Activated CD8-positive, alpha-beta T cell treated with anti-CD3 and anti-CD28 coated beads for 36 hours (primary cell): ENCODE measurements at regions not wholly inside any gene's neighbourhood (a gene's known extent, or its start where the extent isn't known, plus 50 kb on each side); places are given as distances from the start of the nearest gene placed in this dataset.

ENCODE experiments used
- ATAC-seq: fragments of 200-7000 bp; cut with Tn5 transposase; one replicate; pipeline ENCODE4 v1.10.0; 2021; ENCODE audit warnings: mild to moderate bottlenecking, moderate library complexity
- CTCF ChIA-PET: fragments of 350-600 bp; sonication (Branson Sonifier 250); formaldehyde crosslinking; loops from one replicate; lab custom pipeline; 2021; ENCODE audit warnings: antibody characterized with exemption; lab: Charles Lee
- POLR2A ChIA-PET: fragments of 350-600 bp; sonication (Branson Sonifier 250); formaldehyde crosslinking; loops from one replicate; lab custom pipeline; 2021; ENCODE audit warnings: antibody characterized with exemption; lab: Charles Lee
- DNase-seq: peaks from one replicate; pipeline ENCODE4 v3.0.0-alpha.2; 2020
- H3K27ac Mint-ChIP-seq: one replicate; pipeline ENCODE4 v1.8.0; 2021; ENCODE audit warnings: mild to moderate bottlenecking, mixed read lengths
- H3K27me3 Mint-ChIP-seq: one replicate; pipeline ENCODE4 v1.8.0; 2021; ENCODE audit warnings: mixed read lengths
- H3K36me3 Mint-ChIP-seq: one replicate; pipeline ENCODE4 v1.8.0; 2021; ENCODE audit warnings: low read depth, mixed read lengths
- H3K4me1 Mint-ChIP-seq: one replicate; pipeline ENCODE4 v1.8.0; 2021; ENCODE audit warnings: low read depth, mixed read lengths
- H3K4me3 Mint-ChIP-seq: one replicate; pipeline ENCODE4 v1.8.0; 2021; ENCODE audit warnings: mild to moderate bottlenecking, moderate library complexity, mixed read lengths
- H3K9me3 Mint-ChIP-seq: one replicate; pipeline ENCODE4 v1.8.0; 2021; ENCODE audit warnings: mixed read lengths
- CTCF ChIP-seq: fragments of 200-600 bp; IDR thresholded peaks from one replicate; pipeline ENCODE4 v1.8.0; 2022; ENCODE audit warnings: antibody characterized with exemption, mild to moderate bottlenecking
- intact Hi-C: fragments of 100-400 bp; cut with micrococcal nuclease; formaldehyde crosslinking; loops from one replicate; pipeline ENCODE4 v1.10.0; 2022

DNA sequence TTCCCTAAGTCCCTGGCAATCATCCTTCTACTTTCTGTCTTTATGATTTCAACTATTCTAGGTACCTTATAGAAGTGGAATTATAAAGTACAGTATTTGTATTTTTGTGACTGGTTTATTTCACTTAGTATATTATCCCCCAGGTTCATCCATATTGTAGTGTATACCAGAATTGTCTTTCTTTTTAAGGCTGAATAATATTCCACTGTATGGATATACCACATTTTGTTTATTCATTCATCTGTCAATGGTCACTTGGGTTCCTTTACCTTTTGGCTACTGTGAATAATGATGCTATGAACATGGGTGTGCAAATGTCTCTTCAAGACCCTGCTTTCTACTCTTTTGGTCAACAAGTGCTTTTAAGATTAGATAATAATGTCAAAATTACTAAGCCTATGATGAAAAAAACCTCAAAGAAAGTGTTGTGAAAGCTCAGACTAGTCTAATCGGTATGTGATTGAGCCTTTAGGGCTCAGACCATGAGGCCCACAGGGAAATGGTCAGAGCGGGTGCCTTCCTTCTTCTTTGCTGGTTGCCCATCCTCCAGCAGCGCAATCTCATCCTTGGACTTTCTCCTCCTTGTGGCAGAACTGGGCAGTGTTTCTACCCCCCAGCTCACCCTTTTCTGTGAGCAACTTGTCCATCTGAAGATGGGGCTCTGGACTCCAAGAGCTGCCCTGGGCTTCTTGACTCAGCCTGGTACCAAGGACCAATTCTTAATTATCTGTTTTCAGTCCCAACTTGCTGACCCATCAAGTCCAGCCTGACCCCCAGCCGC, 105.4 kb downstream of the TTC8 start:
- CTCF ChIA-PET = interaction anchor here (1.0 to 1.2 kb wide), 3 partner anchors 13 to 262 kb away, joined by 3 to 5 read pairs (median 4); no protein-coding TSS in a partner anchor
- POLR2A ChIA-PET = no interaction called here
- H3K27me3 Mint-ChIP-seq = peaks cover 20% of the 10 kb centered on the region

GRCh38 chr14:88931321-88932110, 107.1 kb downstream of the TTC8 start:
- no peak for ATAC-seq

More for the DNA sequence above, 105.4 kb downstream of the TTC8 start:
- Mint-ChIP-seq H3K36me3 (no peaks in the 10 kb centered on the region), H3K9me3 (peaks cover 5% of the 10 kb centered on the region), H3K27ac (no peak overlapping the region), H3K4me3 (no peak overlapping the region), H3K4me1 (no peaks in the 10 kb centered on the region)
- intact Hi-C loops = no loop called here
- TF ChIP-seq CTCF = no peak
- ATAC-seq = no peak
- peak; percentile 5 for DNase-seq

DNA sequence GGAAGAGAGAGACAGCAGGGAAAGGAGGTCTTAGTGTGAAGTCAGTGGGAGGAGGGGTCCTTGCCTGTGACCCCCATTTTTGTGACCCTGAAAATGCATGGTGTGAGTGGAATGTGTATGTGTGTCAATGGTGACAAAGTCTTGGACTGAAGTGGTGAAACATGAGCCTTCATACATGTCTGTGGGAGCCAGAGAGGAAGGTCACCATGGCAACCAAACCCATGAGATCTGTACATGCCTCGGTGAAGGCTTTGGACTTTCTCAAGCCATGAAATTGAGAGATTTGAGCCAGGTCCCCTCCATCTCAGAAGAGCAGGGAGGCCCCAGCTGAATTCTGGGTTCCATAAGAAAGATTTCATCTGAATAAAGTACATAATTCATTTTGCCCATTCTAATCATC, 108.7 kb downstream of the TTC8 start:
- POLR2A ChIA-PET = interaction anchor here (1.0 kb wide), 1 partner anchor 19 kb away, joined by 3 read pairs; no protein-coding TSS in a partner anchor
- TF ChIP-seq CTCF = no peak
- H3K9me3 Mint-ChIP-seq = peaks cover 5% of the 10 kb centered on the region
- H3K4me1 Mint-ChIP-seq = no peaks in the 10 kb centered on the region
- peaks cover 16% of the 10 kb centered on the region for H3K27me3 Mint-ChIP-seq
- ATAC-seq = no peak
- no peak for DNase-seq
- H3K4me3 Mint-ChIP-seq = no peak overlapping the region
- H3K36me3 Mint-ChIP-seq = no peaks in the 10 kb centered on the region
- CTCF ChIA-PET = no interaction called here
- no peak overlapping the region for H3K27ac Mint-ChIP-seq
- intact Hi-C loops = no loop called here

More at GRCh38 chr14:88931321-88932110, 107.1 kb downstream of the TTC8 start:
- Mint-ChIP-seq H3K9me3 (peaks cover 5% of the 10 kb centered on the region), H3K27ac (no peak overlapping the region), H3K4me1 (no peaks in the 10 kb centered on the region), H3K36me3 (no peaks in the 10 kb centered on the region), H3K27me3 (peaks cover 16% of the 10 kb centered on the region), H3K4me3 (no peak overlapping the region)
- CTCF ChIA-PET = interaction anchor here (1.2 kb wide), 1 partner anchor 15 kb away, joined by 5 read pairs; no protein-coding TSS in a partner anchor
- intact Hi-C loops = no loop called here
- TF ChIP-seq CTCF = no peak
- POLR2A ChIA-PET = no interaction called here
- DNase-seq = no peak

- ChIA-PET POLR2A (interaction anchor here (0.6 kb wide), 1 partner anchor 540 kb away, joined by 3 read pairs; no protein-coding TSS in a partner anchor), CTCF (no interaction called here)
- H3K27me3 Mint-ChIP-seq = peaks cover 19% of the 10 kb centered on the region
- H3K36me3 Mint-ChIP-seq = no peaks in the 10 kb centered on the region
- no peak overlapping the region for H3K4me3 Mint-ChIP-seq
- no peak overlapping the region for H3K27ac Mint-ChIP-seq
- intact Hi-C loops = no loop called here
- no peaks in the 10 kb centered on the region for H3K4me1 Mint-ChIP-seq
- no peak for ATAC-seq
- DNase-seq = no peak
- H3K9me3 Mint-ChIP-seq = peaks cover 4% of the 10 kb centered on the region
- no peak for TF ChIP-seq CTCF
These were observed 109.9 kb downstream of the TTC8 start for GRCh38 chr14:88934351-88934806.
